ENCODE measurements at regions not wholly inside any gene's neighbourhood (a gene's known extent, or its start where the extent isn't known, plus 50 kb on each side); places are given as distances from the start of the nearest gene placed in this dataset.
"Not testable (repeated sequence)": the region's sequence is repeated elsewhere in the genome, so short reads cannot be mapped to it uniquely, and the experiment has no call there.

DNA sequence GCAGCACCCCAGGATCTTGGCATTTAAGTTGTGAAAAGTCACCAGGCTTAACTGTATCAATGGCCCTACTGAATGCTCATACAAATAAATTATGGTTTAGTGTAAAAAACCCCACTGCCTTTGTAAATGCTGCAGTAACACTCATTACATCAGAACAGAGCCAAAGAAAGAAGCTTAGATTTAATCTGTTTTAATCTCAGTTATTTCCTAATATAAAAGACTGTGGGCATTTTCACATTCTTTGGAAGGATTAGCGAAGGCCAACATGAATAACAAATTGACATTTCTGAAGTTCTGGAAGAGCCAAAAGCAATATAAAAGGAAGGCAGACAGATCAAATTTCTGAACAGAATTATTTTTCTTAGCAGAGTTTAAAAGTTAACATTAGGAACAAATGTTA is 140.0 kb upstream of the HCCS start:
- no peak for DNase-seq (ENCODE audit: low spot score)

DNA sequence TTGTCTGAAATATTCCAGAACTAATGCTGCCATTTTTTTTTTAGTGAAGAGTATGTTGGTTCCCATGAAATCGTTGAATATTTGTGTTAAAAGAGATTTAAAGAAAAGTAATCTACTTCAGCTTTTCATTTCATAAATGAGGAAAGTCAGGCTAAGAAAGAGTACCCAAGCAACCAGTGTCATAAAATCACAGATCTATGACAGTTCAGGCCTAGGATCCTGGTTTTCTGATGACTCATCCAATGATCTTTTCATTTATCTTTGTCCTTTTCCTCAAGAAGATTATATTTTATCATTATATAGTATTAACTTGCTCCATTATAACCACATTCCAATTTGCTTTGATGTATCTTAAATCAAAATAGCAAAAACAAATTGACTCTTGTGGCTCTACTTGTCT is 139.4 kb upstream of the HCCS start:
- no peak for DNase-seq (ENCODE audit: low spot score)

GRCh38 chrX:10972706-10973105 is 138.4 kb upstream of the HCCS start:
- no peak for DNase-seq (ENCODE audit: low spot score)

GRCh38 chrX:10974920-10975319 is 136.2 kb upstream of the HCCS start:
- DNase-seq (ENCODE audit: low spot score): no peak

DNA sequence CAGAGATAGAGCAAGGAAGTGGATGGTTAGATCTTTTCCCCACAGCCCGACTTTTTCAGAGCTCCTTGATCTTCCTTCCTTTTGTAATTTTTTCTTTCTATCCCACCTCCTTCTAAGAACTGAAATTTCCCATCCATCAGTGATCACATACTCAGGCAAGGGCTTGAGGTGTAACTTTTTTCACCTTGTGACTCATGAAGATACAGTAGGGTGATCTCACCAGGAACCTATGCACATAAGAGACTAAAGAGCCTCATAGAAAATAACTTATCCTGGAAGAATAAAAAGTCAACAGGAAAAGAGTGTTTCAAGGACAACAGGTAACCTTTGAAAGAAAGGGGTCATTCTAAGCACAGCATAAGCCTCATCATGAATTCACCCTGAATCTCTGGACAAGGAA is 131.2 kb upstream of the HCCS start:
- DNase-seq (ENCODE audit: low spot score): no peak

- no peak for DNase-seq (ENCODE audit: low spot score)
Observed at GRCh38 chrX:10981506-10981905, 129.6 kb upstream of the HCCS start.

DNA sequence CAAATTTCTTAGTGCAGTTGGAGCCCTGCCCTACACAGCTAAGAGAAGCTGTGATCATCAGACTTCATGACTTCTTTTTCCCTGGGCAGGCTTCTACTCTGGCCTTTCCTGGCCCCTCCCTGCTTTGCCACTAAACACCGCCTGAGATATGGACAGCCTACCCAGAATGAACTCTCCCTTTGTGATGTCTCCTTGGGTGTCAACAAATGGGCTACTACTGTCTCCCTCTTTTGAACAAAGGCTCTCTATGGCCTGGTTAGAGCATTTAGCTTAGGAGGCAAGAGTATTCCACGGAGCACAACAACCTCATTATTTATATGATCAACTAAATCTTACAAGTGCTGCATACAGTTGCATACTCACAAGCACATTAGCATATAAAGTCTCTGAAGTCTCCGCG is 127.6 kb upstream of the HCCS start:
- no peak for DNase-seq (ENCODE audit: low spot score)

DNA sequence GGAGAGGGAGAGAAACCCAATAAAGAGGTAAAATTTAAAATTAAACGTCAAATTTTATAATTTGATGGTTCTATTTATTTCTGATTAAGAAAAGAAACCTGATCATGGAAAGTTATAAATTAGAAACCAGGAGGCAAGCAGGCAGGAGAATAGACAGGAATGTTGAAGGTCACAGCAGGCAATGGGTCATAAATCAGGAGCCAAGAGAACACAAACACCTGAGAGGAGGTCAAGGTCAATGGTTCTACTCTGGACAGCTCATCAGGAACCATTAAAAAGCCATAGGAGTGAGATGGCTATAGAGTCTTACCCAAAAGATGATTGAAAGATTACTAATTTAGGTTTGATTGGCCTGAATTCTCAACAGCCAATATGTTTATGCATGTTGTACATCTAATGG is 126.9 kb upstream of the HCCS start:
- no peak for DNase-seq (ENCODE audit: low spot score)

DNA sequence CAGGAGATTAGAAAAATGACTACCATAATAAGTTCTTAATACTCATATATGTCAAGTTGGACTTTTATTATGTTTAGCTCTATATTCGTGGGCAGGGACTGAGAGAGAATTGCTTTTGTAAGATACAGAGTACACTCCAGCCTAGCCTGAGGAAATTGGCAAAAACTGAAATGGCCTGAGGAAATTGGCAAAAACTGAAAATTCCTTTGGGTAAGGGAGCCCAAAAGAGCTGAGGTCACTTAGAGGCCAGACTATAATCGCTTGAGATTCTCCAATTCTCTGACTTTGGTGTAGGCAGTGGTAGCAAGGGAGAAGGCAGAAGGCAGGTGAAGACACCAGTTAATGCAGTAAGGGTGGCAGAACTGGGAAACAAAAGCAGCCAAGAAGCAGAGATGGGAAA is 124.5 kb upstream of the HCCS start:
- no peak for DNase-seq (ENCODE audit: low spot score)

DNA sequence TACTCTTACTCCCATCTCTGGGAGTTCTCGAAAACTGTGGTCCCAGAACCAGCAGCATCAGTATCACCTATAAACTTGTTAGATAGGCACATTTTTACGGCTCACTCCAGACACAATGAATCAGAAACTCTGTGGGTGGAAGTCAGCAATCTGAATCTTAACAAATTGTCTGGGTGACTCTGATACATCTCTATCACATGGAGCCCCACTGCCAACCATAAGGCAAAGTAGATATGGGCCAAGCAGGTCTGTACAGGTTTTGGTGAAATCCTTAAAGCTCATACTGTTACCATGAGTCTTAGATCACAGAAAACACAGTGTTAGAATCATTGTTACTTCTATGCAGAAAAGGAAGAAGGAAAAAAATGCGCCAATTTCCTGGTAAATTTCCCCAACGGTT is 122.5 kb upstream of the HCCS start:
- no peak for DNase-seq (ENCODE audit: low spot score)

- peak; percentile 7 for DNase-seq (ENCODE audit: low spot score)
Observed at GRCh38 chrX:10989386-10989785, 121.7 kb upstream of the HCCS start.

DNA sequence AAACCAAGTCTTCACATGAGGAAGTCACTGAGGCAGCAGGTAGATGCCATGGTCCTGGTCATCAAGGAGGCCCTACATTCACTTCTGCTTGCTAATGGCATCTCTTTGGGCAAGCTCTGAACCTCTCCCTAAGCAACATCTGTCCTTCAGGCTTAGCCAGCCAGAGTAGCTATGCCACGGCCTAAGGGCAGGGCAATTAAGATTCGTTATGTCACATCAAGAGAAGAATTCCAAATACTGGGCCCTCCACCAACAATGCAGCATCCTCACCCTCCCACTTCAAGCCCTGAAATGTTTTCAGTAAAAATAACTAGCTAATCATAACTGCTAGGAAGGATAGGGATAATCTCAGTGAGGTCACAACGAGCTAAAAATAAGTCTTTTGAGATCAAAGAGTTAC is 120.7 kb upstream of the HCCS start:
- no peak for DNase-seq (ENCODE audit: low spot score)

- no peak for DNase-seq (ENCODE audit: low spot score)
Observed at GRCh38 chrX:10990976-10991375, 120.2 kb upstream of the HCCS start.

- no peak for DNase-seq (ENCODE audit: low spot score)
Observed at GRCh38 chrX:10992110-10992509, 119.0 kb upstream of the HCCS start.

DNA sequence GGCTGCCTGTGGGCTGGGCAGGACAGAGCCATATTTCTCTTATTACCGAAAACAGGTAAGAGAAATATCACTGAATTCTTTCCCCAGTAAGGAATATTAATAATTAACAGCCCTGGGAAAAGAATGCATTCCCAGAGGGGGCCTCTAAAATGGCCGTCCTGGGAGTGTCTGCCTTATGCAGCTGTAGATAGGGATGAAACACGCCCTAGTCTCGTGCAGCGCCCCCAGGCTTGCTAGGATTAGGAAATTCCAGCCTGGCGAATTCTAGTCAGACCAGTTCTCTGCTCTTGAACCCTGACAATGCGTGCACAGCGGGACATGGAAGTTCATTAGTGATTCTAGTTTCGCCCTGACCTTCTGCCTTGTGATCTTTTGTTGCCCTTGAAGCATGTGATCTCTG is 104.1 kb upstream of the HCCS start:
- not testable (repeated sequence) for DNase-seq (ENCODE audit: low spot score)

DNA sequence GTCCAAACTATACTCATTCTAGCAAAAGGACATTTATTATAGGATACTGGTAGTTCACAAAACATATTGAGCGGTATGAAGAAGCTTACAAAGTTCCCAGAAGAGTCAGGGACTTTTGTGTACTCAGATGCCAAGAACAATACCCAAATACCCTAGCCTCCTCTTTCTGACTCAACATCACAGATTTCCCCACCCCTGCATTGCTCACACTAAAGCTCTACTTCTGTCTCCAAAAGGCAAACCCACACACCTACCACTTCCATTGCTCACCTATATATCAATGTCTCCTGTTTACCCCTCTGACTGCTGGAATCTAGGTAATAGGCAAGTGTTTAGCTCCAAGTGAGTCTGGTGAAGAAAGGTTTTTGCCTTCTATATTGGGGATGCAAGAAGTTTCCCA is 100.7 kb upstream of the HCCS start:
- DNase-seq (ENCODE audit: low spot score): no peak

DNA sequence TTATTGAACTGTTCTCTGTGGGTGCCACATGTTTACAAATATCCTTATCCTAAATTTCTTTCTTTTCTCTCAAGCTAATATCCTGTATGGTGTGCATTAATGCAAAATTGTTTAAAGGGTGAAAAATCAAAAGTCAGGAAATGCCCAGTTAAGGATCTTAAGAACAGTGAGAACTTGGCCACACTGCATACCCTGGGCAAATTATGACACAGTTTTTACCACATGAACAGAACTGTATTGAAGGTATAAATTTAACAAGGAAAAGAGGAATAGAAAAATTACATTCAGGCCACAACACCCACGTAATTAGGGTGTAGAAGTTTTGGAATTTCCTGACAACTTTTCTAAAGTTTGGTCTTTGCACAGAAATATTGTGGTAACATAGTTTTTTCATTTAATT is 94.4 kb upstream of the HCCS start:
- DNase-seq (ENCODE audit: low spot score): no peak

GRCh38 chrX:11022588-11022987 is 88.5 kb upstream of the HCCS start:
- DNase-seq (ENCODE audit: low spot score): not testable (repeated sequence)

DNA sequence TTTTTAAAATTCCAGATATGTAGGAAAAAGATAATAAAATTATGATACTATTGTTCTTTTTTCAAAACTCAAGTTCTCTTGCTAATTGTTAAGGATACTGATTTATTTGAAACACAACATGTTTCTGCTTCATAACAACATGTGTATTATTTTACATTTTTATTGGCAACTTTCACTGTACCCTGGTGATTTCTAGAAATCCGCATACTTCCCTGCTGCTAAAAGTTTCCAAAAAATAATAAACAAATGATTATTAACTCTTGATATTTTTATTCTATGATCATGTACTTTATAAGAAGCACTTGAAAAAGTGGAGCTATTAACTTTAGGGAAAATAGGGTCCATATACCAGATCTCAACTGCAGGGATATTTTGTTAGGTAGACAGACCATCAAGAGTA is 71.2 kb upstream of the HCCS start:
- DNase-seq (ENCODE audit: low spot score): no peak

GRCh38 chrX:11040405-11040804 is 70.7 kb upstream of the HCCS start:
- DNase-seq (ENCODE audit: low spot score): no peak

- no peak for DNase-seq (ENCODE audit: low spot score)
Observed at GRCh38 chrX:11040996-11041395, 70.1 kb upstream of the HCCS start.

DNA sequence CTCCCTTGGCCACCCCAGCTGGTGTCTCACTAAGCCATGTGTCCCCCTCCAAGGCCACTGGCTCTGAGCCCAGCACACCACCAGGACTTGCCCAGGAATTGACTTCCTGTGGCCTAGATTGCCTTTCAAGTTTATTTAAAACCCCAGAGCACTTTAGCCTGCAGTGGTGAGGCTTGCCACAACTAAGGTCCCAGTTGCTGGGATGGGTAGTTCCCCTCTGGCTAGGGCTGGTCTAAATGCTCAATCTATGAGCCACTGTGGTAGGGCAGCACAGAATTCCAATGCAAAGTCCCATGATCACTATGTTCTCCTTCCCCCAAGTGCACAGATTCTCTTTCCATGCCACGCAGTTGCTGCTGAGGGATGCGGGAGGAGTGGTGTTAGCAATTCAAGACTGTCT is 61.1 kb upstream of the HCCS start:
- DNase-seq (ENCODE audit: low spot score): no peak

GRCh38 chrX:11053351-11053750 is 57.8 kb upstream of the HCCS start:
- no peak for DNase-seq (ENCODE audit: low spot score)

DNA sequence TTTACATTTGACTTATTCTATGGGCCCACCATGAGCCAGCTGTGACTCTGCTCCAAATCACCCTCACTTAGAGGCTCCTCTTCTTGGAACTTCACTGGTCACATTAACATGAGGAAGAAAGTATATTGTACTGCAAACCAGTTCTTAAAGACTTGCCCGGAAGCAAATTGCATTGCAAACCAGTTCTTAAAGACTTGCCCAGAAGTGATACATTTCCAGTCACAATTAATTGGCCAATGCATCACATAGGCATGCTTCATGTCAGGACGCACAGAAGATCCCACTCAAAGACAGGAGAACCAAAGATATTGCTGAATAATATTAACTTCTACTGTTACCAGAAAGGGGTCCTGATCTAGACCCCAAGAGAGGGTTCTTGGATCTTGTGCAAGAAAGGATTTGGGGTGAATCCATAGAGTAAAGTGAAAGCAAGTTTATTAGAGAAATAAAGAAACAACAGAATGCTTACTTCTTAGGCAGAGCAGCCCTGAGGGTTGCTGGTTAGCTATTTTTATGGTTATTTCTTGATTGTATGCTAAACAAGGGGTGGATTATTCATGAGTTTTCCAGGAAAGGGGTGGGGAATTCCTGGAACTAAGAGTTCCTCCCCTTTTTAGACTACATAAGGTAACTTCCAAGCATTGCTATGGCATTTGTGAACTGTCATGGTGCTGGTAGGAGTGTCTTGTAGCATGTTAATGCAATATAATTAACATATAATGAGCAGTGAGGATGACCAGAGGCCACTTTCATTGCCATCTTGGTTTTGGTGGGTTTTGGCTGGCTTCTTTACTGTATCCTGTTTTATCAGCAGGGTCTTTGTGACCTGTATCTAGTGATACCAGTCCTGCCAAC is 54.6 kb upstream of the HCCS start:
- no peak for DNase-seq (ENCODE audit: low spot score)
